CD4-positive, alpha-beta memory T cell (primary cell): ENCODE measurements at regions not wholly inside any gene's neighbourhood (a gene's known extent, or its start where the extent isn't known, plus 50 kb on each side); places are given as distances from the start of the nearest gene placed in this dataset.

ENCODE experiments used
- CTCF ChIA-PET: fragments of 350-600 bp; sonication (Branson Sonifier 250); formaldehyde crosslinking; loops from one replicate; lab custom pipeline; 2021; ENCODE audit warnings: inconsistent platforms; ENCODE audit not compliant: partially characterized antibody; lab: Charles Lee
- POLR2A ChIA-PET: fragments of 350-600 bp; sonication (Branson Sonifier 250); formaldehyde crosslinking; loops from one replicate; lab custom pipeline; 2021; ENCODE audit not compliant: partially characterized antibody; lab: Charles Lee
- DNase-seq, 5 donors: peaks; one replicate each; pipeline versions ENCODE4 v3.0.0 to v3.0.0-alpha.2; 2020 to 2022; ENCODE audit warnings: mixed read lengths in 1 of 5
- H3K27ac ChIP-seq: one replicate; pipeline ENCODE4 v1.7.0; 2013; ENCODE audit warnings: low read depth, low read length
- H3K27me3 ChIP-seq: 2 replicates; pipeline ENCODE4 v1.7.0; 2013; ENCODE audit warnings: mild to moderate bottlenecking, low read length, moderate library complexity; ENCODE audit not compliant: insufficient read depth
- H3K36me3 ChIP-seq: 2 replicates; pipeline ENCODE4 v1.7.0; 2013; ENCODE audit warnings: mild to moderate bottlenecking, low read length, moderate library complexity; ENCODE audit not compliant: insufficient read depth
- H3K4me1 ChIP-seq: 2 replicates; pipeline ENCODE4 v1.7.0; 2013; ENCODE audit warnings: mild to moderate bottlenecking, low read length, moderate library complexity; ENCODE audit not compliant: insufficient read depth
- H3K4me3 ChIP-seq, 2 donors: one replicate each; pipeline ENCODE4 v1.7.0; 2013; ENCODE audit warnings: low read length in 2 of 2, mild to moderate bottlenecking in 1 of 2
- H3K9me3 ChIP-seq, 2 donors: one replicate each; pipeline ENCODE4 v1.7.0; 2013; ENCODE audit warnings: low read length in 2 of 2, control low read depth in 1 of 2; ENCODE audit not compliant: control insufficient read depth in 1 of 2
- H3K27ac Mint-ChIP-seq, 7 donors: one replicate each; pipeline ENCODE4 v1.8.0; 2020 to 2021; ENCODE audit warnings: mixed read lengths in 7 of 7, mild to moderate bottlenecking in 6 of 7, inconsistent platforms in 3 of 7, moderate library complexity in 3 of 7
- H3K27me3 Mint-ChIP-seq, 2 donors: one replicate each; pipeline ENCODE4 v1.8.0; 2020 to 2021; ENCODE audit warnings: mixed read lengths in 2 of 2
- H3K36me3 Mint-ChIP-seq, 2 donors: one replicate each; pipeline ENCODE4 v1.8.0; 2020 to 2021; ENCODE audit warnings: mixed read lengths in 2 of 2, inconsistent platforms in 1 of 2, mild to moderate bottlenecking in 1 of 2
- H3K4me1 Mint-ChIP-seq, 4 donors: one replicate each; pipeline ENCODE4 v1.8.0; 2020 to 2021; ENCODE audit warnings: mixed read lengths in 4 of 4, mild to moderate bottlenecking in 1 of 4
- H3K4me3 Mint-ChIP-seq, 8 donors: one replicate each; pipeline ENCODE4 v1.8.0; 2020 to 2021; ENCODE audit warnings: mixed read lengths in 8 of 8, mild to moderate bottlenecking in 7 of 8, moderate library complexity in 6 of 8, inconsistent platforms in 3 of 8
- H3K9me3 Mint-ChIP-seq, 8 donors: one replicate each; pipeline ENCODE4 v1.8.0; 2020 to 2021; ENCODE audit warnings: mixed read lengths in 8 of 8, mild to moderate bottlenecking in 5 of 8, inconsistent platforms in 3 of 8, moderate library complexity in 1 of 8
- intact Hi-C: fragments of 100-400 bp; cut with micrococcal nuclease; formaldehyde crosslinking; loops from one replicate; pipeline ENCODE4 v1.15.1; 2023

GRCh38 chr2:129273266-129274037 is 706.0 kb upstream of the RAB6C start:
- Histone ChIP-seq H3K4me1 (no peaks in the 10 kb centered on the region), H3K27me3 (no peaks in the 10 kb centered on the region), H3K27ac (no peak overlapping the region), H3K4me3 (no peak overlapping the region), H3K9me3 (no peaks in the 10 kb centered on the region), H3K36me3 (no peaks in the 10 kb centered on the region)
- no peaks in the 10 kb centered on the region for H3K27me3 Mint-ChIP-seq
- H3K36me3 Mint-ChIP-seq = no peaks in the 10 kb centered on the region
- ChIA-PET CTCF (no interaction called here), POLR2A (no interaction called here)
- no peak overlapping the region for H3K4me3 Mint-ChIP-seq
- H3K27ac Mint-ChIP-seq = no peak overlapping the region
- DNase-seq = no peak
- intact Hi-C loops = no loop called here
- peaks cover 0 to 9% (median 7%) of the 10 kb centered on the region in 8 donors for H3K9me3 Mint-ChIP-seq
- no peaks in the 10 kb centered on the region for H3K4me1 Mint-ChIP-seq

- DNase-seq = no peak
- ChIA-PET CTCF (no interaction called here), POLR2A (no interaction called here)
- H3K27me3 ChIP-seq = no peaks in the 10 kb centered on the region
- H3K9me3 ChIP-seq = no peaks in the 10 kb centered on the region
- H3K4me1 ChIP-seq = no peaks in the 10 kb centered on the region
- no peak overlapping the region for H3K27ac Mint-ChIP-seq
- H3K36me3 Mint-ChIP-seq = no peaks in the 10 kb centered on the region
- no peak overlapping the region for H3K4me3 ChIP-seq
- intact Hi-C loops = no loop called here
- no peaks in the 10 kb centered on the region for H3K4me1 Mint-ChIP-seq
- peaks cover 0 to 9% (median 5%) of the 10 kb centered on the region in 8 donors for H3K9me3 Mint-ChIP-seq
- H3K36me3 ChIP-seq = no peaks in the 10 kb centered on the region
- no peaks in the 10 kb centered on the region for H3K27me3 Mint-ChIP-seq
- H3K4me3 Mint-ChIP-seq = no peak overlapping the region
- no peak overlapping the region for H3K27ac ChIP-seq
These were observed 705.4 kb upstream of the RAB6C start for GRCh38 chr2:129274038-129274415.

GRCh38 chr2:129274918-129275317 is 704.5 kb upstream of the RAB6C start:
- Mint-ChIP-seq H3K9me3 (peaks cover 0 to 13% (median 1%) of the 10 kb centered on the region in 8 donors), H3K4me3 (no peak overlapping the region), H3K4me1 (no peaks in the 10 kb centered on the region), H3K27me3 (no peaks in the 10 kb centered on the region), H3K36me3 (no peaks in the 10 kb centered on the region), H3K27ac (no peak overlapping the region)
- intact Hi-C loops = no loop called here
- no peak for DNase-seq
- H3K4me1 ChIP-seq = no peaks in the 10 kb centered on the region
- H3K9me3 ChIP-seq = no peaks in the 10 kb centered on the region
- no peaks in the 10 kb centered on the region for H3K36me3 ChIP-seq
- no peak overlapping the region for H3K27ac ChIP-seq
- no peaks in the 10 kb centered on the region for H3K27me3 ChIP-seq
- no peak overlapping the region for H3K4me3 ChIP-seq
- ChIA-PET CTCF (no interaction called here), POLR2A (no interaction called here)

- H3K4me1 ChIP-seq = no peaks in the 10 kb centered on the region
- Mint-ChIP-seq H3K27ac (no peak overlapping the region), H3K4me1 (no peaks in the 10 kb centered on the region), H3K27me3 (no peaks in the 10 kb centered on the region), H3K9me3 (peaks cover 0 to 7% (median 0%) of the 10 kb centered on the region in 8 donors), H3K36me3 (no peaks in the 10 kb centered on the region), H3K4me3 (no peak overlapping the region)
- CTCF ChIA-PET = no interaction called here
- intact Hi-C loops = no loop called here
- no peaks in the 10 kb centered on the region for H3K9me3 ChIP-seq
- no peak overlapping the region for H3K27ac ChIP-seq
- POLR2A ChIA-PET = no interaction called here
- H3K36me3 ChIP-seq = no peaks in the 10 kb centered on the region
- H3K27me3 ChIP-seq = no peaks in the 10 kb centered on the region
- H3K4me3 ChIP-seq = no peak overlapping the region
- no peak for DNase-seq
These were observed 703.8 kb upstream of the RAB6C start for GRCh38 chr2:129275706-129276105.

GRCh38 chr2:129276978-129277584 is 702.4 kb upstream of the RAB6C start:
- Histone ChIP-seq H3K27ac (no peak overlapping the region), H3K9me3 (no peaks in the 10 kb centered on the region), H3K36me3 (no peaks in the 10 kb centered on the region), H3K27me3 (no peaks in the 10 kb centered on the region), H3K4me1 (no peaks in the 10 kb centered on the region), H3K4me3 (no peak overlapping the region)
- intact Hi-C loops = no loop called here
- no peaks in the 10 kb centered on the region for H3K27me3 Mint-ChIP-seq
- CTCF ChIA-PET = no interaction called here
- DNase-seq = no peak
- no peak overlapping the region for H3K4me3 Mint-ChIP-seq
- no peaks in the 10 kb centered on the region for H3K36me3 Mint-ChIP-seq
- POLR2A ChIA-PET = no interaction called here
- no peak overlapping the region for H3K27ac Mint-ChIP-seq
- H3K9me3 Mint-ChIP-seq = peaks cover 0 to 7% (median 0%) of the 10 kb centered on the region in 8 donors
- H3K4me1 Mint-ChIP-seq = no peaks in the 10 kb centered on the region

GRCh38 chr2:129277585-129277981 is 701.9 kb upstream of the RAB6C start:
- Mint-ChIP-seq H3K4me1 (no peaks in the 10 kb centered on the region), H3K27me3 (no peaks in the 10 kb centered on the region), H3K9me3 (peaks cover 0 to 7% (median 0%) of the 10 kb centered on the region in 8 donors), H3K27ac (no peak overlapping the region), H3K4me3 (no peak overlapping the region), H3K36me3 (no peaks in the 10 kb centered on the region)
- no peak overlapping the region for H3K27ac ChIP-seq
- H3K4me3 ChIP-seq = no peak overlapping the region
- no peaks in the 10 kb centered on the region for H3K4me1 ChIP-seq
- no peak for DNase-seq
- H3K27me3 ChIP-seq = no peaks in the 10 kb centered on the region
- H3K9me3 ChIP-seq = no peaks in the 10 kb centered on the region
- intact Hi-C loops = no loop called here
- CTCF ChIA-PET = no interaction called here
- POLR2A ChIA-PET = no interaction called here
- no peaks in the 10 kb centered on the region for H3K36me3 ChIP-seq

GRCh38 chr2:129281791-129282530 is 697.5 kb upstream of the RAB6C start:
- no peaks in the 10 kb centered on the region for H3K36me3 ChIP-seq
- H3K4me3 Mint-ChIP-seq = no peak overlapping the region
- peaks cover 0 to 9% (median 1%) of the 10 kb centered on the region in 8 donors for H3K9me3 Mint-ChIP-seq
- no peaks in the 10 kb centered on the region for H3K27me3 Mint-ChIP-seq
- no peaks in the 10 kb centered on the region for H3K9me3 ChIP-seq
- no peaks in the 10 kb centered on the region for H3K4me1 Mint-ChIP-seq
- no peak overlapping the region for H3K27ac Mint-ChIP-seq
- no peaks in the 10 kb centered on the region for H3K4me1 ChIP-seq
- no peak overlapping the region for H3K4me3 ChIP-seq
- intact Hi-C loops = no loop called here
- H3K27me3 ChIP-seq = no peaks in the 10 kb centered on the region
- ChIA-PET POLR2A (no interaction called here), CTCF (no interaction called here)
- H3K36me3 Mint-ChIP-seq = no peaks in the 10 kb centered on the region
- no peak for DNase-seq
- H3K27ac ChIP-seq = no peak overlapping the region
